ENCODE measurements at regions not wholly inside any gene's neighbourhood (a gene's known extent, or its start where the extent isn't known, plus 50 kb on each side); places are given as distances from the start of the nearest gene placed in this dataset.
"Not testable (repeated sequence)": the region's sequence is repeated elsewhere in the genome, so short reads cannot be mapped to it uniquely, and the experiment has no call there.

DNA sequence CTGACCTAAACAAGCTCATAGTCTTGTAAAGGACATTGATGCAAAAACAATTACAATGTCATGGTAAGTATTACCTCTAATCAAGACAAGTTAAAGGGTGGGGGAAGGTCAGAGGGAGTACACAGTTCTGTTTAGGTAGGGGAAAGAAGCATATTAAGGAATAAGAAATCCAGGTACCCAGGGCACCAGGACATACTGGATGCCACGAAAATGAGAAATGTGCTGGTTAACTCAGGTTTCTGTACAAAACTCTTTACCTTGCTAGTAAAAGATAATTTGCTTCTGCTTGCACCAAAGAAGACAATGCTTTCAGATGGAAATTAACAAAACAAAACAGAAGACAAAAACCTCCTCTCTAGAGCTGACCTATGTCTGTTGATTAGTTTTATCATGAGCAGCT, 70.7 kb upstream of the MED13 start:
- TF ChIP-seq, protein P1, sequence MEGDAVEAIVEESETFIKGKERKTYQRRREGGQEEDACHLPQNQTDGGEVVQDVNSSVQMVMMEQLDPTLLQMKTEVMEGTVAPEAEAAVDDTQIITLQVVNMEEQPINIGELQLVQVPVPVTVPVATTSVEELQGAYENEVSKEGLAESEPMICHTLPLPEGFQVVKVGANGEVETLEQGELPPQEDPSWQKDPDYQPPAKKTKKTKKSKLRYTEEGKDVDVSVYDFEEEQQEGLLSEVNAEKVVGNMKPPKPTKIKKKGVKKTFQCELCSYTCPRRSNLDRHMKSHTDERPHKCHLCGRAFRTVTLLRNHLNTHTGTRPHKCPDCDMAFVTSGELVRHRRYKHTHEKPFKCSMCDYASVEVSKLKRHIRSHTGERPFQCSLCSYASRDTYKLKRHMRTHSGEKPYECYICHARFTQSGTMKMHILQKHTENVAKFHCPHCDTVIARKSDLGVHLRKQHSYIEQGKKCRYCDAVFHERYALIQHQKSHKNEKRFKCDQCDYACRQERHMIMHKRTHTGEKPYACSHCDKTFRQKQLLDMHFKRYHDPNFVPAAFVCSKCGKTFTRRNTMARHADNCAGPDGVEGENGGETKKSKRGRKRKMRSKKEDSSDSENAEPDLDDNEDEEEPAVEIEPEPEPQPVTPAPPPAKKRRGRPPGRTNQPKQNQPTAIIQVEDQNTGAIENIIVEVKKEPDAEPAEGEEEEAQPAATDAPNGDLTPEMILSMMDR (IDR thresholded peaks at IDR 0.05): no peak
- ATAC-seq (ENCODE audit: low FRiP score) (no peak), DNase-seq (ENCODE audit: low spot score) (no peak)

DNA sequence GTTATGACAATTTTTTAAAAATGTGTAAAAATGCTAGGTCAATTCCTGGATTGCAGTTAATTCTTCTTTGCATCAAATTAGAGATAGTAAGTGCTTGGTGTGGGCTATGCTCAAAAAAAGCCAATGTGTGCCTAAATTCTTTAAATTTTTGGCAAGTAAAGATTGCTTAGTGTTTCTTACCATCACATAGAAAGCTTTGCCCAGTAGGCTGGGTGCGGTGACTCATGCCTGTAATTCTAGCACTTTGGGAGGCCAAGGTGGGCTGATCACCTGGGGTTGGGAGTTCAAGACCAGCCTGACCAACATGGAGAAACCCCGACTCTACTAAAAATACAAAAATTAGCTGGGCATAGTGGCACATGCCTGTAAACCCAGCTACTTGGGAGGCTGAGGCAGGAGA, 70.0 kb upstream of the MED13 start:
- DNase-seq (ENCODE audit: low spot score); ATAC-seq (ENCODE audit: low FRiP score): not testable (repeated sequence)

DNA sequence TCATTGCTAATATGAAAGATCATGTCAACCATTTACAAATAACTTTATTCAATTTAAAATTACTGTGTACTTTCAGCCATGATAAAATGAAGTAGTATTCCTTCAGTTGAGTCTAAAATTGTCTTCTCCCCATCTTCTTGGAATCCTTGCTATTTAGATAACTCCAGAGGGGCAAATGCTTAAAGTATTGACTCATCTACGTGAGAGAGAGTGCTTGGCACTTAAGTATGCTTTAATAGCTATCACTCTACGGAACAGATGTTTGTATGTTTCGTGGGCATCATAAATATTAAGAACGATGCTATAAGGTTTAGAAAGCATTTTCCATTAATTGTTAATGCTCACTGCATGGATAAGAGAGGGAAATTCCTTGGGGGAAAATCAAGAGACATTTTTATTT, 69.3 kb upstream of the MED13 start:
- ATAC-seq (ENCODE audit: low FRiP score) (no peak), DNase-seq (ENCODE audit: low spot score) (no peak)
- TF ChIP-seq, protein P1 (IDR thresholded peaks at IDR 0.05): no peak

DNA sequence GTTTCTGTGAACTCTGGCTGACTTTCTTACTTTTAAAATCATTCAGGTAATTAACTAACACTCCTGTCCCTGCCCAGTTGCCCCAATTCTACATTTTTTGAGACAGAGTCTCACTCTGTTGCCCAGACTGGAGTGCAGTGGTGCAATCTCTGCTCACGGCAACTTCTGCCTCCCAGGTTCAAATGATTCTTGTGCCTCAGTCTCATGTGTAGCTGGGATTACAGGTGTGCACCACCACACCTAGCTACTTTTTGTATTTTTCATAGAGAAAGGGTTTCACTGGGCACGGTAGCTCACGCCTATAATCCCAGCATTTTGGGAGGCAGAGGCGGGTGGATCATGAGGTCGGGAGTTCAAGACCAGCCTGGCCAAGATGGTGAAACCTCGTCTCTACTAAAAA, 66.2 kb upstream of the MED13 start:
- not testable (repeated sequence) for ATAC-seq (ENCODE audit: low FRiP score); DNase-seq (ENCODE audit: low spot score)

DNA sequence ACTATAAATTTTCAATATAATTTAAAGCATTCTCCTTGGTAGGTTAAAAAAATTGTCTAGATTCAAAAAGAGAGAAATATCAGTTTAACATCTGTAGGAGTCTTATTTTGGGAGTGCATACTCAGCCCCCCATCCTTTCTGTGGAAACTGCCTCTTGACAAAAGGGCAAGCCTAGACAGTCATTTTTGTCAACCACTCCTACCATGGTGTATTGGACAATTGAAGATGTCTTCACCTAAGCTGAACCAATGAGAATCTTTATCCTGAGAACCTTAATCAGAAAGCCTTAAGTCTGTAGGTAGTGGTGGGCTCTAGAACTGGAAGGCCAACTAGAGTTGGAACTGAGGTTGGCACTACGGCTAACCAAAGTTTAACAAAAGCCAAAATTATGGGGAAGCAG, 65.7 kb upstream of the MED13 start:
- TF ChIP-seq, protein P1 (IDR thresholded peaks at IDR 0.05): no peak
- ATAC-seq (ENCODE audit: low FRiP score): no peak
- DNase-seq (ENCODE audit: low spot score): no peak

DNA sequence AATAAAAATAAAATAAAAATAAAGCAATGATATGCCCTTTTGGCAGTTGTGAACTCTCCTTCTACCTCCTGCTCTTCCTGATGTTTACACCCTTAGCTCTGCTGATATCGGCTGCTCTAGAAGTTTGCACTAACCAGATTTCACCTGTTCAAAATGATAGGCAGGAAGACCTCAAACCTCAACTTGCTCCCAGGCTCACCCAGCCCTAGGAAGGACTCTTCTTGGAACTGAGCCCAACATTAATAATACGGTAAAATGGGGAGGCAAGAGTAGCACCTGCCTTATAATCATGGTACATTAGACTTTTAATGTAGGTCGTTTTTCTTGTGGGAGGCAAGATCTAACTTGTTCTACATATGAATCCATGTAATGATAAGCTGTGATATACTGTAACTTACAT, 61.2 kb upstream of the MED13 start:
- TF ChIP-seq, protein P1 (IDR thresholded peaks at IDR 0.05): no peak
- DNase-seq (ENCODE audit: low spot score) (no peak), ATAC-seq (ENCODE audit: low FRiP score) (no peak)

DNA sequence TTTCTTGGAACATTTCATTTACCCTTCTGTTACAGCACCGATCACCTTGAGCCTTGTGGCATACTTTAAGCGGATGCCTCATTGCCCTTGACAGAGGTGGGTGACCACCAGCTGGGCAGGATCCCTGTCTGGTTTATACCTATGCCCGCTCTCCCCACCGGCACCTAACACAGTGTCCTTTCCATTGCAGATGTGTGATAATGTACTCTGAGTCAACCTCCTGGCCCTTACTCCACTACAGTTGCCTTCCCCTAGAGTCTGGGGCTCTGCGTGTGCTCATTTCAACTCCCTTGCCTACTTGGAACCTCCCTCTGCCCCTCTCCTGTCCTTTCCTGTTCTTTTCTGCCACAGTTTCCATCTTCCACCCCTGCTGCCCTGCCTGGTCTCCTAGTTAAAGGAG, 60.2 kb upstream of the MED13 start:
- no peak for DNase-seq (ENCODE audit: low spot score)
- TF ChIP-seq, protein P1 (IDR thresholded peaks at IDR 0.05): no peak
- ATAC-seq (ENCODE audit: low FRiP score): no peak

DNA sequence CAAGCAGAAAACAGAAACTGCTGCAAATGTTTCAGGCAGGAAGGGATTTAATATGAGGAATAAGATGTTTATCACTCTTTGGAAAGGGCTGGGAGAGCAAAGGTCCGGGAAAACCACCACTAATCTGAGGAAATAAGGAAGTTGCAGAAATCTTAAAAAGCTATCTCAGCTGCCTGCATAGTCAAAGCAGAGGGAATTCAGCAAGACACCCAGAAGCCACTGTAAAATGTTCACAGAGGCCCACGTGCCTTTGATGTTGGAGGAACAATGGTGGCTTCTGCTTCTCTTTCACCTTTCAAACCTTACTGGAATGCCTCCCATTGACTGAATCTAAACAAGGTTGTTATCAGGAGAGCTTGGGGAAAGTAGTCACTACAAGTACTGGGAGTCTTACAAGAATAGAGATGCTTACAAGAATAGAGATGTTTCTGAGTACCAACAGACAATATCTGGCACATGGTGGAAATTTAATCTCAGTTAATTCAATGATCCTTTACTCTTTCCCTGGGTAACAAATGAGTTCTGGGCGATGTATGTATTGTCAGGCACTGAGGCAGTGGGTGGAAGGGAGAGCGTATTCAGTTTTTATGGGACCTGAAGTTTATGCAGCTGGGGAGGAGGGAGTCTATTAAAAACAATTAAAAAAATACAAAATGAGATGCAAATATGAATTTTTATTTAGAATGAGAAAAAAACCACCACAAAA, 56.1 kb upstream of the MED13 start:
- TF ChIP-seq, protein P1 (IDR thresholded peaks at IDR 0.05): no peak
- ATAC-seq (ENCODE audit: low FRiP score) (no peak), DNase-seq (ENCODE audit: low spot score) (no peak)

Measured in omental fat pad (tissue), 3 donors.